Type B pancreatic cell (in vitro differentiated cells): ENCODE measurements at regions not wholly inside any gene's neighbourhood (a gene's known extent, or its start where the extent isn't known, plus 50 kb on each side); places are given as distances from the start of the nearest gene placed in this dataset.

Experiments used
- DNase-seq: peaks from one replicate; pipeline ENCODE4 v3.0.0; 2021; ENCODE audit warnings: mixed read lengths; ENCODE audit not compliant: unreplicated experiment; ENCODE audit errors: extremely low spot score
- H3K27ac Mint-ChIP-seq: 2 replicates; pipeline ENCODE4 v1.8.0; 2021; ENCODE audit warnings: mild to moderate bottlenecking, mixed read lengths
- H3K27me3 Mint-ChIP-seq: 2 replicates; pipeline ENCODE4 v1.8.0; 2021; ENCODE audit warnings: mixed read lengths
- H3K36me3 Mint-ChIP-seq: 2 replicates; pipeline ENCODE4 v1.8.0; 2021; ENCODE audit warnings: mixed read lengths
- H3K4me1 Mint-ChIP-seq: one replicate; pipeline ENCODE4 v1.8.0; 2021; ENCODE audit warnings: mixed read lengths; ENCODE audit not compliant: unreplicated experiment
- H3K4me3 Mint-ChIP-seq: 2 replicates; pipeline ENCODE4 v1.8.0; 2021; ENCODE audit warnings: mild to moderate bottlenecking, mixed read lengths
- H3K9me3 Mint-ChIP-seq: 2 replicates; pipeline ENCODE4 v1.8.0; 2021; ENCODE audit warnings: mixed read lengths
- CTCF ChIP-seq: fragments of 200-600 bp; sonication (generic); conservative IDR thresholded peaks from 2 replicates; pipeline ENCODE4 v1.5.0; 2021; ENCODE audit warnings: antibody characterized with exemption, mild to moderate bottlenecking

GRCh38 chr11:126122863-126123262 lies 60.2 kb upstream of the CDON start:
- no peak for TF ChIP-seq CTCF
- no peaks in the 10 kb centered on the region for H3K36me3 Mint-ChIP-seq
- peaks cover 46% of the 10 kb centered on the region for H3K4me1 Mint-ChIP-seq
- H3K27me3 Mint-ChIP-seq = peaks cover 2% of the 10 kb centered on the region
- H3K27ac Mint-ChIP-seq = no peak overlapping the region
- no peak for DNase-seq
- H3K4me3 Mint-ChIP-seq = no peak overlapping the region
- H3K9me3 Mint-ChIP-seq = no peaks in the 10 kb centered on the region

GRCh38 chr11:126121296-126121695 lies 58.6 kb upstream of the CDON start:
- DNase-seq = no peak
- TF ChIP-seq CTCF = no peak
- Mint-ChIP-seq H3K4me3 (no peak overlapping the region), H3K36me3 (no peaks in the 10 kb centered on the region), H3K9me3 (no peaks in the 10 kb centered on the region), H3K4me1 (peaks cover 41% of the 10 kb centered on the region), H3K27ac (no peak overlapping the region), H3K27me3 (no peaks in the 10 kb centered on the region)

- TF ChIP-seq CTCF = no peak
- Mint-ChIP-seq H3K4me1 (peaks cover 46% of the 10 kb centered on the region), H3K27ac (no peak overlapping the region), H3K9me3 (no peaks in the 10 kb centered on the region), H3K4me3 (no peak overlapping the region), H3K36me3 (no peaks in the 10 kb centered on the region), H3K27me3 (no peaks in the 10 kb centered on the region)
- no peak for DNase-seq
Observed at GRCh38 chr11:126118806-126119205, 56.1 kb upstream of the CDON start.

- peak overlapping the region; percentile 50 for H3K4me3 Mint-ChIP-seq
- no peaks in the 10 kb centered on the region for H3K36me3 Mint-ChIP-seq
- H3K27me3 Mint-ChIP-seq = peaks cover 3% of the 10 kb centered on the region
- H3K9me3 Mint-ChIP-seq = no peaks in the 10 kb centered on the region
- TF ChIP-seq CTCF = peak; percentile 53
- peaks cover 46% of the 10 kb centered on the region for H3K4me1 Mint-ChIP-seq
- no peak for DNase-seq
- H3K27ac Mint-ChIP-seq = peak overlapping the region; percentile 83
Observed at GRCh38 chr11:126115816-126116331, 53.2 kb upstream of the CDON start.

- H3K4me1 Mint-ChIP-seq = peaks cover 46% of the 10 kb centered on the region
- no peaks in the 10 kb centered on the region for H3K9me3 Mint-ChIP-seq
- peaks cover 3% of the 10 kb centered on the region for H3K27me3 Mint-ChIP-seq
- no peaks in the 10 kb centered on the region for H3K36me3 Mint-ChIP-seq
- no peak for DNase-seq
- H3K4me3 Mint-ChIP-seq = no peak overlapping the region
- peak overlapping the region; percentile 83 for H3K27ac Mint-ChIP-seq
- no peak for TF ChIP-seq CTCF
Observed at GRCh38 chr11:126115127-126115495, 52.4 kb upstream of the CDON start.

GRCh38 chr11:126114486-126115126 lies 51.9 kb upstream of the CDON start:
- Mint-ChIP-seq H3K27ac (no peak overlapping the region), H3K36me3 (no peaks in the 10 kb centered on the region), H3K27me3 (peaks cover 3% of the 10 kb centered on the region), H3K4me1 (peaks cover 46% of the 10 kb centered on the region), H3K4me3 (no peak overlapping the region), H3K9me3 (no peaks in the 10 kb centered on the region)
- no peak for TF ChIP-seq CTCF
- DNase-seq = no peak
